ENCODE measurements at regions not wholly inside any gene's neighbourhood (a gene's known extent, or its start where the extent isn't known, plus 50 kb on each side); places are given as distances from the start of the nearest gene placed in this dataset.

DNA sequence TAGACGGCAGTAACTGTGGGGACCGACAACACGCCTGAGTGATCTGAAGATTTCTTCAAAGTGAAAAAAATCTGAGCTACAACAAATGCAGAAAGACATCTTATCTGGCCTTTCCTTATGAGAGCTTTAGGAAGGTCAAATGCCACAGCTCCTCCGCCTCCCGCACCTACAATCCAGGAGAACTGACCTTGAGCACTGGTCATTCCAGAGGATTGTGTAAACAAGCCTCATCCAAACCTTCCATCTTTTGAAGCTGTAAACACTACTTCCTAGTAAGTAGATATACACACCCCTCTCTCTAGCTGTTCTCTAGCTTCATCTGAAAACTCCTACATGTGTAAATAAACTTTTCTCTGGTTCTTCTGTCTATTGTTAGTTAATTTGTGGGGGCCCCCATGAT, 76.9 kb downstream of the CD24 start:
- TF ChIP-seq CTCF (conservative IDR thresholded peaks at IDR 0.05 in 1 of 2, IDR thresholded peaks at IDR 0.05 in 1 of 2; ENCODE audit: low read depth in 1 of 2, low read length in 2 of 2) (no peak), EZH2 (IDR thresholded peaks at IDR 0.05; ENCODE audit: low read length, missing control alignments) (no peak)
- Histone ChIP-seq H2AFZ (ENCODE audit: low read length) (no peak overlapping the region), H3K27ac (ENCODE audit: insufficient read depth, low read length) (no peak overlapping the region), H3K36me3 (ENCODE audit: control insufficient read depth, insufficient read depth, low read length) (no peaks in the 10 kb centered on the region), H3K9ac (ENCODE audit: insufficient read depth, low read length) (no peak overlapping the region), H3K9me3 (ENCODE audit: control insufficient read depth, insufficient read depth, low read depth, low read length) (no peaks in the 10 kb centered on the region), H3K4me1 (ENCODE audit: control insufficient read depth, extremely low read depth, insufficient read depth, low read length) (no peaks in the 10 kb centered on the region), H3K27me3 (ENCODE audit: control insufficient read depth, insufficient read depth, low read length) (no peaks in the 10 kb centered on the region), H3K4me2 (ENCODE audit: extremely low read depth, insufficient read depth, low read length) (no peak overlapping the region), H3K4me3 (replicated peaks in 1 of 4; ENCODE audit: control extremely low read depth in 1 of 4, insufficient read depth in 1 of 4, low read depth in 3 of 4, low read length in 4 of 4) (no peak overlapping the region), H3K79me2 (ENCODE audit: control insufficient read depth, insufficient read depth, low read length) (no peaks in the 10 kb centered on the region), H4K20me1 (ENCODE audit: control insufficient read depth, extremely low read depth, insufficient read depth, low read length) (no peaks in the 10 kb centered on the region)
- DNase-seq (ENCODE audit: low read depth in 2 of 2), result no peak

- TF ChIP-seq CTCF (conservative IDR thresholded peaks at IDR 0.05 in 1 of 2, IDR thresholded peaks at IDR 0.05 in 1 of 2; ENCODE audit: low read depth in 1 of 2, low read length in 2 of 2) (no peak), EZH2 (IDR thresholded peaks at IDR 0.05; ENCODE audit: low read length, missing control alignments) (no peak)
- Histone ChIP-seq H3K36me3 (ENCODE audit: control insufficient read depth, insufficient read depth, low read length) (no peaks in the 10 kb centered on the region), H3K9me3 (ENCODE audit: control insufficient read depth, insufficient read depth, low read depth, low read length) (no peaks in the 10 kb centered on the region), H3K4me3 (replicated peaks in 1 of 4; ENCODE audit: control extremely low read depth in 1 of 4, insufficient read depth in 1 of 4, low read depth in 3 of 4, low read length in 4 of 4) (no peak overlapping the region), H3K4me1 (ENCODE audit: control insufficient read depth, extremely low read depth, insufficient read depth, low read length) (no peaks in the 10 kb centered on the region), H4K20me1 (ENCODE audit: control insufficient read depth, extremely low read depth, insufficient read depth, low read length) (no peaks in the 10 kb centered on the region), H3K27me3 (ENCODE audit: control insufficient read depth, insufficient read depth, low read length) (no peaks in the 10 kb centered on the region), H3K27ac (ENCODE audit: insufficient read depth, low read length) (no peak overlapping the region), H3K4me2 (ENCODE audit: extremely low read depth, insufficient read depth, low read length) (no peak overlapping the region), H3K79me2 (ENCODE audit: control insufficient read depth, insufficient read depth, low read length) (no peaks in the 10 kb centered on the region), H2AFZ (ENCODE audit: low read length) (no peak overlapping the region), H3K9ac (ENCODE audit: insufficient read depth, low read length) (no peak overlapping the region)
- DNase-seq (ENCODE audit: low read depth in 2 of 2), result no peak
Observed at GRCh38 chr6:106895703-106896040, 78.9 kb downstream of the CD24 start.

DNA sequence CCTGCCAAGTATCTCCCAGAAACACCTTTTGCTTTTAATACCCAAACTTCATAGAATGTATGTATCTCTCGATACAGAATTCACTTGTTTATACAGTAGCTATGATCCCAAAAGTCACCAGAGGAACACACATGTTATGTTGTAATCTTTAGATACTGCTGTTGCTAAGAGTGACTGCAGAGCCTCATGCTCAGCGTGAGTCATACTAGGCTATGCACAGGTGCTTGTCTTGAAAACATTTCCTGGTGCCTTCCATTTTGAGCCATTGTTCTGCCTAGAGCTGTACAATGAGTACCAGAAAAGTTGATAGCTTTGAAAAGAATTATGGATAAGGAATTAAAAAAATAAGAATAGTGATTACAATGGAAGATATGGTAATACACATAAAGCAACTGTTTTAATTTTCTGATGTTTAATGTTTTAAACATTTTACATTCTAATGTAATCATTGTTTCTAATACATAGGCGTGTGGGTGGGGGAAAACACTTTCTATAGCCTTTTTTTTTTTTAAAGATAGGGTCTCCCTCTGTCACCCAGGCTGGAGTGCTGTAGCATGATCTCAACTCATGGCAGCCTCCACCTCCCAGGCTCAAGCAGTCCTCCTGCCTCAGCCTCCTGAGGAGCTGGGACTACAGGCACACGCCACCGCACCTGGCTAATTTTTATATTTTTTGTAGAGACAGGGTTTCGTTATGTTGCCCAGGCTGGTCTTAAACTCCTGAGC, 79.4 kb downstream of the CD24 start:
- Histone ChIP-seq H3K36me3 (ENCODE audit: control insufficient read depth, insufficient read depth, low read length) (no peaks in the 10 kb centered on the region), H3K4me1 (ENCODE audit: control insufficient read depth, extremely low read depth, insufficient read depth, low read length) (no peaks in the 10 kb centered on the region), H3K4me2 (ENCODE audit: extremely low read depth, insufficient read depth, low read length) (no peak overlapping the region), H3K9me3 (ENCODE audit: control insufficient read depth, insufficient read depth, low read depth, low read length) (no peaks in the 10 kb centered on the region), H3K79me2 (ENCODE audit: control insufficient read depth, insufficient read depth, low read length) (no peaks in the 10 kb centered on the region), H3K9ac (ENCODE audit: insufficient read depth, low read length) (no peak overlapping the region), H3K4me3 (replicated peaks in 1 of 4; ENCODE audit: control extremely low read depth in 1 of 4, insufficient read depth in 1 of 4, low read depth in 3 of 4, low read length in 4 of 4) (no peak overlapping the region), H3K27me3 (ENCODE audit: control insufficient read depth, insufficient read depth, low read length) (no peaks in the 10 kb centered on the region), H3K27ac (ENCODE audit: insufficient read depth, low read length) (no peak overlapping the region), H4K20me1 (ENCODE audit: control insufficient read depth, extremely low read depth, insufficient read depth, low read length) (no peaks in the 10 kb centered on the region), H2AFZ (ENCODE audit: low read length) (no peak overlapping the region)
- TF ChIP-seq CTCF (conservative IDR thresholded peaks at IDR 0.05 in 1 of 2, IDR thresholded peaks at IDR 0.05 in 1 of 2; ENCODE audit: low read depth in 1 of 2, low read length in 2 of 2), result no peak
- DNase-seq (ENCODE audit: low read depth in 2 of 2), result peak in 1 of 2 donors; percentile 33
